HG02852 (cell line): ENCODE measurements at regions not wholly inside any gene's neighbourhood (a gene's known extent, or its start where the extent isn't known, plus 50 kb on each side); places are given as distances from the start of the nearest gene placed in this dataset.

Experiments
- ATAC-seq: cut with Tn5 transposase; IDR thresholded peaks from one replicate; pipeline ENCODE4 v1.9.1; 2021; ENCODE audit warnings: mild to moderate bottlenecking, moderate library complexity; ENCODE audit not compliant: unreplicated experiment

GRCh38 chr13:103194871-103195270 lies 128.7 kb upstream of the SLC10A2 start:
- ATAC-seq: no peak

GRCh38 chr13:103192511-103193135 lies 126.4 kb upstream of the SLC10A2 start:
- no peak for ATAC-seq

GRCh38 chr13:103190841-103191240 lies 124.6 kb upstream of the SLC10A2 start:
- no peak for ATAC-seq

- peak; percentile 40 for ATAC-seq
Measured at GRCh38 chr13:103188713-103189326, 122.6 kb upstream of the SLC10A2 start.

DNA sequence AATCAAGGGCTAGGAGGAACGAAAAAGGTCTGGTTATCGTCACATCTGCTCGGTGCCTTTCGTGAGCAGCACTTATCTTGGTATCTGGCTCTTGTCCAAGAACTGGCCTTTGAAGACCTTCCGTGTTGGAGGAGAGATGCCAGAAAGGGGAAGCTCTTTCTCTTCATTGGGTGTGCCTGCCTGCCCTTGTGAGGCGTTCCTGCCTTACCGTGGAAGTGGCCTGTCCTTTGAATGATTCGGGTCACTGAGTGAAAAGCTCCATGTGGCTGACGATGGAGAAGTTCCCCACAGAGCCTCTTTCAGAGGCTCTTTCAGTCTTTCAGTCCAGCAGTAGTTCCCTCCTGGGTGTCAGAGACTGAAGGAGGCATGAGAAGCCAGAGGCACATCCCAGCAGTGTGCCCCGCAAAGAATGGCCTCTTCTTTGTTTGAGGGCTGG lies 121.5 kb upstream of the SLC10A2 start:
- ATAC-seq: no peak

DNA sequence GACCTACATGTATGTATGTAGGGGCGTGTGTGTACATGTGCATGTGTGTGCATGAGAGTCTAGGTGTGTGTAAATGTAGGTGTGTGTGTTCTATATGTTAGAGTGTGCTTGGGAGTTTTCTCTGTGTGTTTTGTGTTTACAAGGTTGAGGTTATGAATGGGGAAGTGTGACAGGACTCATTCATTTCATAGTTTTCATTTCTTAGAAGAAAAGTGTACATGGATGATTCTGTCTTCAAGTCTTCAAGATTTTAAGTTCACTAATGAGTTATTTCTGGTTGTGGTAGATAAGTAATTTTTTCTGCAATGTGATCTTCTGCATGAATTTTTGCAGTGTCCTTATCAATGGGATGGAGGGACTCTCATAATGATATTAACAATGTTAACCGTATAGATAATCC lies 118.2 kb upstream of the SLC10A2 start:
- peak; percentile 75 for ATAC-seq

DNA sequence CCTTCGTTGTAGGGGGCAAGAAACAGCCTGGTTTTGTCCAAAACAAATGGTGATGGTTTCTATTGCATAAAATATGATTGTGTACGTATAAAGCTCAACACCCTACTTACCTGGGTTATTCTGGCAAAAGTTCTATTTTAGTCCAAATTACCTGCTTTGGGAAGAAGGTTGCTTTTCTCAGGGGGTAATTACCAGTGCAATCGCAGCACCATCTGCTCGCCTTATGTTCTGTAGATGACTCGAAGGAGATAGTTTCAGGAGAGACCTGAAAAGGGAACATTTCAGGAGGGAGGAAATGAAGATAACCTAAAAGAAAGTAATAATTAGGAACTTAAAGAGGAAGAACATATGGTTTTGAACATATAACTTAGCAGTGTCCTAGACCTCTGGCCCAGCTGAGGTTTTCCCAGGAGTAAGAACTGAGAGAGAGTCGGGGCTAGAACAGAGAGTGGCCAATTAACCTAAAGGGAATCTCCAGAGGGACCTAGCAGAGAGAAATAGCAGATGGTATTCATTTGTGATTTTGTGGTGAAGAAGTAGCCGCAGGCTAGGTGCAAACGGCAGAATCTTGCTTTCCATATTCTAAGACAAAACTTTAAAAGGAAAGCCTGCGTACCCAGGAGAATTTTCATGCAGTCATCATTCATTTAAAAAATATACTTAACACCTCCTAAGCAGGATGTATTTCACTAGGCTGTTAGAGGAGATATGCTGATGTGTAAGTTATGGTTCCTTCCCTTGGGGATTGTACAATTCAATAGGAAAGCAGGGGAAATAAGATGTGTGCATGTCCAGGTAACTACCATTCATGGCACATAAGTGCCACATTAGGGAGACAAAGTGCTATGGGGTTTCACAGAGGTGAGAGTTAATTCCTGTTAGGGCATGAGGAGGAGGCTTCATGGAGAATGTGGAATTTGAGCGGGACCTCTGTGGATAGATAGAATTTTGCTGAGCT lies 113.0 kb upstream of the SLC10A2 start:
- no peak for ATAC-seq

DNA sequence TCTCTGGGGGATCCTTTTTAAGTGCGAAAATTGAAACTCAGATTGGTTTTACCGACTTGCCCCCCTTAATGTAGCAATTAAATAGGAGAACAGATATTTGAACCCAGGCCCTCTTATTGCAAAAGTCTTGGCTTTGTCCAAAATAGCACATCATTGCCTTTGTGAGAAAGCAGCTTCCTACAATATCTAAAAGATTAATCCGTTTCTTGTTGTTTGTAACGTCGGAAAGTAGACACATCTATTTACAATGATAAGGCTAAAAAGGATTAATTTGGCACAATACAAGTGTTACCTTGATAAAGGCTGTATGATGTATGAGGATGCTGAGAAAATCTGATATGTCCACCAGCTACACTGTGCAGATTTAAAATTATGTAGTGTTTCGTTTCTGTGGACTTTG lies 108.7 kb upstream of the SLC10A2 start:
- ATAC-seq: no peak

DNA sequence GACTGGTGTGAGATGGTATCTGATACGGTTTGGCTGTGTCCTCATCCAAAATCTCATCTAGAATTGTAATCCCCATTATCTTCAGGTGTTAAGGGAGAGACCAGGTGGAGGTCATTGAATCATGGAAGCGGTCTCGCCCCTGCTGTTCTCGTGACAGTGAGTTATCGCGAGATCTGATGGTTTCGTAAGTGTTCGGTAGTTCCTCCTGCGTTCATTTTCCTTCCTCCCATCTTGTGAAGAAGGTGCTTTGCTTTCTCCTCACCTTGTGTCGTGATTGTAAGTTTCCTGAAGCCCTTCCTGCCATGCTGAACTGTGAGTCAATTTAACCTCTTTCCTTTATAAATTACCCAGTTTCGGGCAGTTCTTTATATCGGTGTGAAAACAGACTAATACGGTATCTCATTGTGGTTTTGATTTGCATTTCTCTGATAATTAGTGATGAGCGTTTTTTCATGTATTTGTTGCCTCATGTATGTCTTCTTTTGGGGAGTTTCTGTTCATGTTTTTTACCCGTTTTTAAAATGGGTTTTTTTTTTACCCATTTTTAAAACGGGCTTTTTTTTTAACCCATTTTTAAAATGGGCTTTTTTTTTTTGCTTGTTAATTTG lies 102.8 kb upstream of the SLC10A2 start:
- ATAC-seq: no peak

- ATAC-seq: no peak
Measured at GRCh38 chr13:103164251-103164650, 98.0 kb upstream of the SLC10A2 start.

DNA sequence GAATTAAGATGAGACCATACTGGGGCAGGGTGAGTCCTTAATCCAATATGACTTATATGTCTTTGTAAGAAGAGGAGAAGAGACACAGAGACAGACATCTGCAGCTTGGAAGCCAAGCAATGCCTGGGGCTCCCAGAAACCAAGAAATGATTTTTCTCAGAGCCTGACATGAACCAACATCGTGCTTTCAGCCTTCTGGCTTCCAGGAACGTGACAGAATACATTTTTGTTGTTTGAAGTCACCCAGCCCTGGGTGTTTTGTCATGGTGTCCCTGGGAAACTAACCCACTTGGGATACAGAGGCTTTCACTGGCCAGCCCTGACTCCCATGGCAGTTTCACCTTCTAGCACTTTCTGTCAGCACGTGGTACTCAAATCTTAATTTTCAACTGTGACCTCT lies 95.3 kb upstream of the SLC10A2 start:
- ATAC-seq: no peak

DNA sequence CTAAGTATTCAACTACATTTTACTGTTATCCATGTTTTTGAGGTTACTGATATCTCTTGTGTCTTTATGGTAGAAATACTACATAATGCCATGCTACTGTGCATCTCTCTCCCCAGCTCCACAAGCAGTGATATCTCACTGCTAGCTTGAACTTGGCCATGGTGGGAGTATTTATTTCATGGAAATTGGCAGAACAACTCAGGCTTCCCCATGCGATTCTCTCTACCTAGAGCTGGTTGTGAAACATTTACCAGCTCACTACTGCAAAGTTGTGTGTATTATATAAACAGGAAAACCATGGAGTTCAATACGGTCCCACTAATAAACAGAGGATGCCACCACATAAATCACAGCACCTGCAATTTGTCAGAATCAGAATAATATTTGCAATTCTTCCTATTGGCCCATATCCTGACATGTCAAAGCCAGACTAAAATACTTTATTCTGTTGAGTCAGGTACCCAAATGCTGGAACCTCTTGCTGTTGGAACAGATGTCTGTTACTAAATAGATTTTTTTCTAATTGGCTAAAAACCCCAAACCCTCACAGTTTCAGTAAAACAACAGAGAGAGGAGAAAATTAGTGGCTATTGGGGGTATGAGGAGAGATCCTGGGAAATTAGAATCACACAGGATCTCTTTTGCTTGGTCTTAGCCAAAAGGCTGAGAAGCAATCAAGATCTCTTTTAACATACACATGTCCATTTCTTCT lies 91.4 kb upstream of the SLC10A2 start:
- ATAC-seq: no peak

GRCh38 chr13:103157016-103157415 lies 90.8 kb upstream of the SLC10A2 start:
- ATAC-seq: no peak

GRCh38 chr13:103156346-103156998 lies 90.3 kb upstream of the SLC10A2 start:
- ATAC-seq: no peak

DNA sequence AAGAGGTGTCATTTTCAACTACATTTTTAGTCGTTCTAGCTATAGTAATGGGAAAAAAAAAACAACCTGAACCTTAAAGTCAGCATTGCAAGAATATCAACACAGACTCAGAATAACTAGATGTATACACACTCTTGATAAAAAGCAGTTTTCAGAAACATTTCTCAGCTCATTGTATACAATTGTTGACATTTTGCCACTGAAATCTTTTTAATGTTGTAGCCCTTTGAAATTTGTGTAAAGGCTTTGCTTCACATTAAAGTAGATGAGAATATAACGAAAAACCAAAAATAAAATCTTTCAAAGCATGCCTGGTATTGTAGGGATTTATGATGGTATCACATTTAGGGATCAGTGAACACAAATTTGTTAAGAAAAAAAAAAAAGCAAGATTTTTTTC lies 87.2 kb upstream of the SLC10A2 start:
- ATAC-seq: no peak

- ATAC-seq: no peak
Measured at GRCh38 chr13:103147961-103148360, 81.7 kb upstream of the SLC10A2 start.

- no peak for ATAC-seq
Measured at GRCh38 chr13:103145442-103145841, 79.2 kb upstream of the SLC10A2 start.

DNA sequence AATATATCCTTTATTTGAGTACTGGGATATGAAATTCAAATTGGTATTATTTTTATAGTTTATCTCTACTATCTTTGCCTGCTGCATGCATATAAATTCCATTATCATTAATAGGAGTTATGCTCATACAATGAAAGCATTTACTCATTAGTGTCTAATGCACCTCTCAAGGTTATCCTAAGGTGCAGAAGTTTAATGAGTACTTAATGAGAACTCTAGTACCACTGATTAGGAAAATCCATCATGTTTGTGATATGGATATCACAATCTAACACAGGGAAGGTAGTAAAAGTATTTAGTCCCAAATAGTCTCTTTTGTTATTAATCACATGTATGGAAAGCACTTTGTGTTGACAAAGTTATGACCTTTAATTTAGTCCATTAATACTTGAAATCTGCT lies 77.2 kb upstream of the SLC10A2 start:
- no peak for ATAC-seq

GRCh38 chr13:103142151-103142550 lies 75.9 kb upstream of the SLC10A2 start:
- ATAC-seq: no peak

DNA sequence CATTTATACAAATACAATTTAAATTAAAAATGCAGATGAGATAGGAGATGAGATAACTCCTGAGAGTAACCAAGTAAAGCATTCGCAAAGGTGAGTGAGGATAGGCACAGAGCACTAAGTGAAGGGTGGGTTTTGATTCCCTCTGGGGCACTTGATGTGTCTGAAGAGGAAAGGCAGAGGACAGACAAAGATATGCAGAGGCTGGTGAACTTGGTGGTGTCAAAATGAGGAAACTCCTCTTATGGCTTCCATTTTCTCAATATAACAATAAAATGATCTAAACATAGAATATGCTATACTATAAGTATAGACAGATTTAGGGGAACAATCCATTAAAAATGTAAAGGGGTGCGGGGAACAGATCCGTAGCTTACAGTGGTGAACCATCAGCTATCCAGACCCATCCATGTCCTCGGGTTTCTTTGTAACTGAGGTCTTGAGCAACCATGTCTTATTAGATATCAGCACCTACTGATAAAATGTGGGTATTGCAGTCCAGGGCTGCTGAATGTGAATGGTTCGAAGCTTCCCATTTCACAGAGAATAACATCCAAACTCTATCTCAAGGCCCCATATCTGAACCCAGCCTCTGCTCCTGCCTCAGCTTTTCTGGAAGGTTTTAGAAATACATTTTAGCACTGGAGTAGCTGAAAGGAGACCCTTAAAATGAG lies 73.9 kb upstream of the SLC10A2 start:
- peak; percentile 94 for ATAC-seq
